ENCODE measurements at regions not wholly inside any gene's neighbourhood (a gene's known extent, or its start where the extent isn't known, plus 50 kb on each side); places are given as distances from the start of the nearest gene placed in this dataset.

GRCh38 chr2:35035883-35036282 is 1319.7 kb upstream of the CRIM1 start:
- WGBS, 2 donors: 18 to 24% methylated on average over 3 of the region's 3 CpGs
- Histone ChIP-seq H3K9me3 (no peaks in the 10 kb centered on the region), H3K27ac (no peak overlapping the region), H3K36me3 (no peaks in the 10 kb centered on the region), H3K4me1 (no peaks in the 10 kb centered on the region), H3K27me3 (no peaks in the 10 kb centered on the region), H3K4me3 (no peak overlapping the region)
- peak in 1 of 4 donors; percentile 7 for TF ChIP-seq CTCF (IDR thresholded peaks at IDR 0.05)
- intact Hi-C loops (cut with DNase I): no loop called here
- peak; percentile 48 to 86 (median 78) for ATAC-seq
- peak in 2 of 6 donors; percentile 10 to 36 for DNase-seq
- no peak for FAIRE-seq

GRCh38 chr2:35033748-35034147 is 1321.8 kb upstream of the CRIM1 start:
- FAIRE-seq: no peak
- H3K9me3 ChIP-seq: no peaks in the 10 kb centered on the region
- intact Hi-C loops (cut with DNase I): no loop called here
- whole genome bisulfite sequencing, 2 donors: 61 to 81% methylated on average over 4 of the region's 4 CpGs
- ATAC-seq: no peak
- DNase-seq: peak in 1 of 6 donors; percentile 31
- H3K36me3 ChIP-seq: no peaks in the 10 kb centered on the region
- H3K27ac ChIP-seq: no peak overlapping the region
- no peak overlapping the region for H3K4me3 ChIP-seq
- no peaks in the 10 kb centered on the region for H3K4me1 ChIP-seq
- TF ChIP-seq CTCF (IDR thresholded peaks at IDR 0.05): no peak
- H3K27me3 ChIP-seq: no peaks in the 10 kb centered on the region

- Histone ChIP-seq H3K9me3 (no peaks in the 10 kb centered on the region), H3K27me3 (no peaks in the 10 kb centered on the region), H3K27ac (no peak overlapping the region), H3K4me3 (no peak overlapping the region), H3K4me1 (no peaks in the 10 kb centered on the region), H3K36me3 (no peaks in the 10 kb centered on the region)
- no peak for TF ChIP-seq CTCF (IDR thresholded peaks at IDR 0.05)
- DNase-seq (no peak), ATAC-seq (no peak), FAIRE-seq (no peak)
- intact Hi-C loops (cut with DNase I): no loop called here
Observed at GRCh38 chr2:35023545-35023944, 1332.0 kb upstream of the CRIM1 start.

GRCh38 chr2:35000453-35000852 is 1355.1 kb upstream of the CRIM1 start:
- H3K27ac ChIP-seq: no peak overlapping the region
- H3K4me3 ChIP-seq: no peak overlapping the region
- DNase-seq (no peak), FAIRE-seq (no peak), ATAC-seq (no peak)
- WGBS, 2 donors: 86 to 87% methylated on average over 1 of the region's 1 CpG
- H3K4me1 ChIP-seq: no peaks in the 10 kb centered on the region
- intact Hi-C loops (cut with DNase I): no loop called here
- no peaks in the 10 kb centered on the region for H3K9me3 ChIP-seq
- H3K36me3 ChIP-seq: no peaks in the 10 kb centered on the region
- no peaks in the 10 kb centered on the region for H3K27me3 ChIP-seq
- TF ChIP-seq CTCF (IDR thresholded peaks at IDR 0.05): no peak

- no peak for TF ChIP-seq CTCF (IDR thresholded peaks at IDR 0.05)
- H3K4me1 ChIP-seq: no peaks in the 10 kb centered on the region
- H3K4me3 ChIP-seq: no peak overlapping the region
- H3K27ac ChIP-seq: no peak overlapping the region
- H3K9me3 ChIP-seq: no peaks in the 10 kb centered on the region
- no peak for ATAC-seq
- no peak for FAIRE-seq
- intact Hi-C loops (cut with DNase I): no loop called here
- no peaks in the 10 kb centered on the region for H3K27me3 ChIP-seq
- 52 to 77% methylated on average over 5 of the region's 5 CpGs for WGBS, 2 donors
- no peaks in the 10 kb centered on the region for H3K36me3 ChIP-seq
- no peak for DNase-seq
Observed at GRCh38 chr2:34998741-34999140, 1356.8 kb upstream of the CRIM1 start.
